Dedifferentiated amniotic fluid mesenchymal stem cell (primary cell): ENCODE measurements at regions not wholly inside any gene's neighbourhood (a gene's known extent, or its start where the extent isn't known, plus 50 kb on each side); places are given as distances from the start of the nearest gene placed in this dataset.
"Not testable (repeated sequence)": the region's sequence is repeated elsewhere in the genome, so short reads cannot be mapped to it uniquely, and the experiment has no call there.

Experiments used
- DNase-seq: peaks from one replicate; pipeline ENCODE4 v3.0.0-alpha.2; 2016; ENCODE audit errors: extremely low spot score

DNA sequence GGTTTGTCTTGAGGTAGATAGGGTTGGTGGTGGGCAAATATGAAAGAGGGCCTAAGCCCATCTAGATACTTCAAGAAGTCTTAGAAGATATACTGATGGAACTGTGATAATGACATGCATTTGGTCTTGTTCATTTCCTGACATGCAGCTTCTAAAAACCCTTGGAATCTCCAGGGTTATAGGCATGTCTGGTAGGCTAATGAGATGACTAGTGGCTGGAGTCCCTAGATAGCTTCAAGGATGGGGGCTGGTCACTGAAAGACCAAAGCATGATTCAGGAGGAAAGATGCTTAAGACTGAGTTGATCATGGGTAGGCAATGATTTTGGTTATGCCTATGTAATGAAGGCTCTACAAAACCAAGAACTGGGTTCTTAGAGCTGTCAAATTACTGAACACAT, 217.9 kb upstream of the MOCS1 start:
- no peak for DNase-seq

DNA sequence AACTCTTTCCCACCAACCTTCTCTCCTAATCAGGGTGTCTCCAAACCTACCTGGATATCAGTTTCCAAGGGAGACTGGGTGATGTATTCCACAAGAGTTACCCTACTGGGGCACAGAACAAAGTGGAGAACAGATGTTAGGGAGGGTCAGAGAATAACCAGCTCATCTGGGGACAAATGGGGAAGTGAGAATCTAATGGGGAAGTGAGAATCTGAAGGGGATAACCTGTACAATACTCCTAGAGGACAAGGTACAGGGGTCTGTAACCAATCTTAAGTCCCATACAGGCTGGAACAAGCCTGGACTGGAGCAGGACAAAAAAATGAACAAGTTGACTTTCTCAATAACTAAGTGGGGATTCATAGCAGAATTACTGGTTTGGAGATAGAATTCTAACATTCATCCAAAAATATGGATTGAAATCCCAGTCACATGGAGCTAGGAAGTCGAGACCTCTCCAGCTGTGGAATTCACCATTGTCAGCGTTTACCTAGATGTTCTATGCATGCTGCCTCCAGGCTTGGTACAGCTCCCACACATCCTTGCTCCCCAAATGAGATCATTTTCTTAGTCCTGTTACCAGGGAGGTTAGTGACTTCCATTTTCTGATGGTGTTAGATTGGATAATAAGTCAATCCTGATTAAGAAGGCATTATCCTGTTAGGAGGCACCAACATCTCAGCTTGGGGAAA, 214.8 kb upstream of the MOCS1 start:
- DNase-seq: no peak

DNA sequence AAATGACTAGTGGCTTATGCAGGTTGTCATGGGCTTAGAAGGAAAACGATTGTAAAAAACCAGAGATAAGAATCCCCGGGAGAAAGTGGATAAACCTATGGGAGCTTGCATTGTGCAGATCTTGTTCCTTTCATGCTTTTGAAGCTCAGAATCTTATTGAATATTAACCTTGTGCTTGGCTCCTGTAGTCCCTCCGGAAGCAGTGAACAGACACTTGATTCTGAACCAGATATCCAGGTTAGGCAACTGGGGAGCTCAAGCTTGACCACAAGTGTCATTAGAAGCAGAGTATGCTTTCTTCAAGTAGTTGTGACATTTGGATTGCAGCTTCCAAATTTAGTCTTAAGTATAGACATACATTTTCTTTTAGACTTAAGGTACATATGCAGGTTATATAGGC, 212.6 kb upstream of the MOCS1 start:
- DNase-seq: no peak

DNA sequence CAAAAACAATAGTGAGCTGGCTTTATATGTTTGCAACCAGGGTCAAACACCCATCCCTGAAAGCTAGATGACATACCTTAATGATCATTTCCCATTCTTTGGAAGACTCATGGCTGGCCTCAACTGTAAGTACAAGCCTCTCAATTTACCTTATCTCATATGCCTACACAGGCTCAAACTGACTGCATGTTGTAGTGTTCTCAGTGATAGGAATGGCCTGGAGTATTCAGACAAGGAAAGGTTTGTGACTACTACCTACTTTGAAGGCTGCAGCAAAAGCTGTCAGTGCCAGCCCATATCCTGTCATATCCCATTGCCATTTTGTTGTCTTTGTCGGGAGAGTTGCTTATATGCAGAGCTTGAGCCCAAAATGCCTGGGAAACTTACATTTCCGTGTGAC, 205.2 kb upstream of the MOCS1 start:
- no peak for DNase-seq

DNA sequence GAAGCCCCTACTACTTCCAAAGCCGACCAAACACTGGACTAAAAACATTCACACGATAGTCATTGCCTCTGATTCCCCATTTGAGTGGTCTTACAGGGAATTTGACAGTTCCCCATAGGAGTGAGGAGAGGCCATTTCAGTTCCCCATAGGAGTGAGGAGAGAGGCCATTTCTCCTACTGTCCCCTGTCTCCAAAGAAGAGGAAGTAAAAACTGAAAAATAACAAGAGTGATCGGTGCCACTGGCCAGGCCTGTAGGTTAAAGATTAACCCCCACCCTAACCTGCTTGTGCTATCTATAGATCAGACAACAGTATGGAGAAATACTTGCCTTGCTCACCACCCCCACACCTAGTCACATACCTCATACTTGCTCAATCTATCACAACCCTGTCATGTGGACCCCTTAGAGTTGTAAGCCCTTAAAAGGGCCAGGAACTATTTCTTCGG, 204.0 kb upstream of the MOCS1 start:
- DNase-seq: no peak

DNA sequence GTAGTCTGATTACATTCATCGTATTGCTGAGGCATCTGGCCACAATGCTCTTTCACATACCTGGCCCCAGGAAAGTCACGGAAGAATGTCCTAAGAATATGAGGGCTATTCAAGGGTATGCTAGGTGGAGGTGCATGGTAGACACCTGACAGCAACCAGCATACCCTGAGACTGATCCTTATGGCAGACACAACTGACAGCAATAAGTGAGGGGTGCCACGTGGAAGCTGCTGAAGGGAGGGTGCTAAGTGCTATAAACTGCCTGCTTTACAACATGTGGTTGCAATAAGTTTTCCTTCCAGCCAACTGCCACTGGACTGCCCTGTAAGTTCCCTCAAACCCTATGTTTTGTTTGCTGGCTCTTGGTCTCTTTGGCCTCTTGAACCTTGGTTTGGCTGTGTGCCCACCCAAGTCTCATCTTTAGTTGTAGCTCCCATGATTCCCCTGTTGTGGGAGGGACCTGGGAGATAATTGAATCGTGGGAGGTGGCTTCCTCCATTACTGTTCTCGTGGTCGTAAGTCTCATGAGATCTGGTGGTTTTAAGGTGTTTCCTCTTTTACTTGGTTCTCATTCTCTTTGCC, 201.3 kb upstream of the MOCS1 start:
- no peak for DNase-seq

DNA sequence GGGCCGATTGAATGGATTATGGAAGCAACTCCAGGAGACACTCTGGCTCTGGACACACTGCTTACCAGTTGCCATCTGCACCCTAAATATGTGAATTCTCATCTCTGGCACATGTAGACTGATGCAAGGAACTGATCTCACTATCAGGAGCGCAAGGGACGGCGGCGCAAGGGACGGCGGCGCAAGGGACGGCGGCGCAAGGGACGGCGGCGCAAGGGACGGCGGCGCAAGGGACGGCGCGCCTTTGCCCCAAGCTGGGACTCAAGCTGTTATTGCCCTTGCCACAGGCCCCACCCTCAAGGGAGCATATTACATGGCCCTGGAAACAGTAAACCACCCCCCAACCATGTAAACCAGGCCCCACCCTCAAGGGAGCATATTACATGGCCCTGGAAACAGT, 199.7 kb upstream of the MOCS1 start:
- not testable (repeated sequence) for DNase-seq

DNA sequence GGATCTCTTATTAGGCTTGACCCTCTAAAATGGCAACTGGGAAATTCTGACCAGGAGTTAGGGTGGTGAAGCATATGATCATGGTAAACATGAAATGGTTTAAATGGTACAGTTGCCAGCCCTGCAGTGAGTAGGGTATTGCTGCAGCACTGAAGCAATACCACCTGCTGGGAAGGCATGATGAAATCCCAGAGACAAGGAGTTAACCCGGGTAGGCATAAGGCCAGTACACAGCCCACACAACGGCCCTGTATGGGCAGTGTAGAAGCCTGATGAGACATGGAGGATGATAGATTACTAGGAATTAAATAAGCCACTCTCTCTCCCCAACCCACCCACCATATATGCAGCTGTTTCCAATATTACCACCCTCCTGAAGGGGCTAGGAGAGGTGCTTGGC, 197.4 kb upstream of the MOCS1 start:
- no peak for DNase-seq

DNA sequence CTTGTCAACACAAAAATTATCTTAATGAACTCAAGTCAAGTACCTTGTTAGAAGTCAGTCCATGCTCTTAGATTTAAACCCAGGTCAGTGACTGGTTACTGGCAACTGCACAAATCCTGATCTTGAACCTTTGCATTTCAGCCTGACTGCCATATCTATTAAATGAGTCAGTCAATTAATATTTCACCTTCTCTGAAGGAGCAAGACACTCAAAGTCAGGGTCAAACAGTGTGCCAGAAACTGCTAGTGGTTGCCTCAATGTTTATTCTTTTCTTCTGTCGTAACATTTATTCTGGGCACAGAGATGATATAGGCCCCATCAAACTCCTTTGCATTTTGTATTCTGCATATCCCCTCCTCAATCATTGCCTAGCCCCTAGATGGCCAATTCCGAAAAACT, 193.9 kb upstream of the MOCS1 start:
- no peak for DNase-seq

DNA sequence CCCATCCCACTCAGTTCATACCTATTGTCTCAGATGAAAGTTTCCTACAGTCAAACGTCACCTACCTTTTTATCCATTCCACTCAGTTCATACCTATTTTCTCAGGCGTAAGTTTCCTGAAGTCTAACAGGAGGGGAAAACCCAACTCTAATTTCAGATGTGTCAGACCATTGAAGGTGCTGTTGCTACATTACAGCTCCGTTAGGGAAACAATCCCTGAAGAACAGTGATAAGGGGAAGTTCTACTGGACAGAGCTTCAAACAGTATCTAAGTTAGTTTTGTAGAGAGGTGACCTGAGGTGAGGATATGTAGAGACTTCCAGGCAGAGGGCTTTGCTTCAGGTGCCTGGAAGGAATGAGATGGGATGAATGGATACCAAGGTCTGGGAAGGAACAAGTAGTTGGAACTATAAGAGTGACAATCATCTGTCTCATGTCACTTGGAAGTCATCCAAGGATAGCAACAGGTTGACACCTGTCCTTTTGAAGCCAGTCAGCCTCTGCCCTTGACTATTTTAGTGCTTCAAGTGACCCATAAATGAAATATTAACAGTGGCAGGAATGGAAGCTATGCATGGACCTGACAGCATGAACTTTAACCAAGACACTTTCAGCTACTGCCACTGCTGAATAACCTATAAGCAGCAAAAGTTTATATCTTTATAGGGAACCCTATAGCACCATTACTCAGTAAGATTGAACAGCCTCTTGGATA, 191.6 kb upstream of the MOCS1 start:
- DNase-seq: no peak

DNA sequence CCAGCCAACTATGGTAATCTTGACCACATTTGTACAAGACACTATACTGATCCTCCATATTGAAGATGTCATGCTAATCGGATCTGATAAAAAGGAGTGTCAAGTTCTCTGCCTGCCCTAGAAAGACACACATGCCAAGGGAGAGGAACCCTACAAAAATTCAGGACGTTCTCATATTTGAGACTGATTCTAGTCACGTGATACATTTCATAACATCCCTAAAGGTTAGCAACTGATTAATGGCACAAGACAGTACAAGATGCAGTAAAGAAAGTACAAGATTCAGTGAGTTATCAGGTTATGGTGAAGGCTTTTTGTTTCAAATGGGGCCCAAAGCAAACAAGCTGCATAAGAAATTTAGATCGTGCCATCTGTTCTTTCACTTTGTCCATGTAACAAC, 190.7 kb upstream of the MOCS1 start:
- no peak for DNase-seq

DNA sequence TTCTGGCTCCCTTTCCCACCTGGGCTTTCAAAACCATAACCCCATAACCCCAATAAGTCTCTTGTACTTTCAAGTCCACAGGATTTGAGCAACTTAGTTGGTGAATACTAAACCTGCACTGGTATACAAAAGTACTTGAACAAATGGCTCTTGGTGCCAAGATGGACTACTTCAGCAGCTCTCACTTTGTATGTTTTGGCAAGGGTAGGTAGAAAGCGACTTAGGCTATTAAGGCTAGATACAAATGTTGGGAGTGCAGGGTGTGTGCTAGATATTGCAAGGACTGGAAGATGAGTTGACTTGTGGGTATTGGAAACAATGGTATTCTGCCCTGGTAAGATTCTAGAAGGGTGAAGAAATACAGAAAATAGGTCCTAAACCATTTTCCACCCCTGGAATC, 182.6 kb upstream of the MOCS1 start:
- no peak for DNase-seq

DNA sequence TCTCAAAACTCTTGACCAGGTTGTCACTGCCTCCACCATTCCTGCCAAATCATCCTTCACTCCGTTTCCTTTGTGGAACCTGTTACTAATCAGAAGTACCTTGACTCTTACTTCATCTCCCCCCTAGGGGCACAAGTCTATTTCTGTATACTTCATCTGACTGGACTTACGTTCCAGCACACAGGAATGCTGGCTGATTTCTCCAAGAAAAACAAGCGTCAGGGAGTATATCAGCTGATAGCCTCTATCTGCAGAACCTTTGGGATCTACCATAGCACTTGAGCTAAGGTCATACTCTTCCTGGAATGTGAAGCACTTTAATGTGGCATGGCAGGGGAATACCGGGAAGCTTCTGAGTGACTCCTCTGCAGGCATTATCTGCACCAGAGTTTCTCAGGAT, 178.1 kb upstream of the MOCS1 start:
- DNase-seq: no peak

DNA sequence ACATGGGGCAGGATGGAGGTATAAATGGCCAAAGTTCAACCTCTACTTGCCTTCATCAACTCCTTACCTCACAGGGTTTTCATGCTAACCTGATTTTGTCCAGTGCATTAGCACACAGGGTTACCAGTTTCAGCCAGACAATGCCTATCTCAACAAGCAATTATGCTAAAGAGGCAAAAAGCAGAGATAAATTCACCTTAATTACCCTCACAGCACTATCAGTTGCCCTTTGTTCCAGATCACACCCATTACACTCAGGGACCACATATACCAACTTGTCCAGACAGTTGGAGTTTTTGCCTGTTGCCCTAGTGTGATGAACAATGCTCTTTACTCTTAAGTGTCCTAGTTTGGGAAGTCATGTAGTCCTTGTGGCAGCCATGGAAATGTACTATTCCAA, 174.5 kb upstream of the MOCS1 start:
- DNase-seq: no peak

DNA sequence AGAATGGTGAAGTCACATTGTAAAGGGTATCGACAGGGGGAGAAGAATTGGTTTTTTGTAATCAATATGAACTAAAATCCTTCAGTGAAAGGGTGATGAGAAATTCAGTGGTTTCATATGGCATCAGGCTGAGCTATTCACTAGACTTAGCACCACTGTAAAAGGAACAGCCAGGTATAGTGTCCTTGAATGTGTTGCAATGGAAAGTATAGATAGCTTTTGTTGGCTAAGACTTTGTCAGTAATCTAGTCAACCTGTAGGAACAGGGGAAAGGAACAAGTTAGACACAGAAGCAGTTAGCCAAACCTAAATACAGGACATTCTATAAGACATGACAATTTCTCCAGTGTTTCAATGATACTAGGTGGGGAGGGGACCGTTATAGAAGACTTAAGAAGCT, 172.6 kb upstream of the MOCS1 start:
- no peak for DNase-seq

DNA sequence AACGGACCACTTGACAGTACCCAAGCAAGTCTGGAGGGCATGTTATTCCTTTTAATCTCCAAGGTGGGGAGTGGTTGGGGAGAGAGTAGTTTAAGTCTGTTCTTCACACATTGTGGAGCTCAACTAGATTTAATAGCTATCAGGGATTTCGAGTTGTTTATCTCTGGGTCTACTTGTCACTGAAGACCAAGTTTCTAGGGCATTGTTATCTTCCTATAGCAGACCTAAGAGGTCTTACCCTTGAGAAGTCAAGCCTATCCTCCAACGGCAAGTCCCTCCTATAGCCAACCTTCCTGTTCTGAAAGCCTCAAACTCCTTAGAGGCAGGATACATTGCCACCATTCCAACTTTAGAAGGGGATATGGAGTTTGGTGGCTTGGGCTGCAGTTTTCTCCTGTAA, 164.5 kb upstream of the MOCS1 start:
- no peak for DNase-seq

DNA sequence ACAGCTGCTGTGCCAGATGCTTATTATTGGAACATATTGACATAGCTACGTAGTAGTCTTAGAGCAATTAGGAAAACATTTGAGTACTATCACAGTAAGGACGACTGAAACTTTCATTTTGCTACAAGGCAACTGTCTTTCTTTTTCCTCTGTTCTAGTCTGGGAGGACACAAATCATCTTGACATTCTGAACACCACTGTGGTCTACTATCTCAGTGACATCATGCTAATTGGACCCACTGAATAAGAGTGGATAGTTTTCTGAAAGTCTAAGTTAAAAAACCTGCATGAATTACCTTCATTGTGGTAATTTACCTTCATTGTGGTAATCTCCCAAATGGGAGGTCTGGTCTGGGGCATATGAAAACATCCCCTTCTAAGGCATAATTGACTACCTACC, 163.3 kb upstream of the MOCS1 start:
- DNase-seq: no peak

DNA sequence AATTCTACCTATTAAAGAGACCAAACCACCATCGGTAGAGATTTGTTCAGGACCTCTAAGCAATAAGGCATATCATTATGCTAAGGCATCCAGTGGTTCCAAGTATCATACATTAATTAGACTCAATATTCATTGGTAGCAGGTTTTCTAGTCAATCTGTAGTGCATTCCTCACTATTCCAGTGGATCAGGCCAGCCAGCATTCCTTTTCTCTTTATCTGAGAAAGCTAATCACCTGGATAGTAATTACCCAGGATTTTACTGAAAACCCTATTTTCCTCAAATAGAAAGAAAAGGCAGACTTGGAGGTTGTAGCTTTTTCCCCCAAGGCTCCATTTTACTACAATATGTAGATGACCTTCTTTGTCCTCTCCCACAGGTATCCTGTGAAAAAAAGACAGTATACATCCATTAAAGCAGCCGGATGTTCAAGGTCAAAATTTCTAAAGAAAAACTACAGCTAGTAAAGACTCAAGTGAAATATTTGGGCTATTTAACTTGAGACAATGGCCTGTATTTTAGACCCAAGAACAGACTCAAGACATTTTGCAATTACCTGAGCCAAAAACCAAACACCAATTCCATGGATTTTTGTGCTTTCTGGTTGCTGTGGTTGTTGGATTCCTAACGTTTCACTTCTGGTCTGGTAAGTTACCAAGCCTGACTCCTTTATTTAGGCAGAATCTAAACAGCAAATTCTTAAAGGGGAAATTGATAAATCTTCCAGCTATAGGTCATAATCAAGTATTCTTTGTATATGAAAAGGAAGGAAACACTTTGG, 149.1 kb upstream of the MOCS1 start:
- DNase-seq: no peak

DNA sequence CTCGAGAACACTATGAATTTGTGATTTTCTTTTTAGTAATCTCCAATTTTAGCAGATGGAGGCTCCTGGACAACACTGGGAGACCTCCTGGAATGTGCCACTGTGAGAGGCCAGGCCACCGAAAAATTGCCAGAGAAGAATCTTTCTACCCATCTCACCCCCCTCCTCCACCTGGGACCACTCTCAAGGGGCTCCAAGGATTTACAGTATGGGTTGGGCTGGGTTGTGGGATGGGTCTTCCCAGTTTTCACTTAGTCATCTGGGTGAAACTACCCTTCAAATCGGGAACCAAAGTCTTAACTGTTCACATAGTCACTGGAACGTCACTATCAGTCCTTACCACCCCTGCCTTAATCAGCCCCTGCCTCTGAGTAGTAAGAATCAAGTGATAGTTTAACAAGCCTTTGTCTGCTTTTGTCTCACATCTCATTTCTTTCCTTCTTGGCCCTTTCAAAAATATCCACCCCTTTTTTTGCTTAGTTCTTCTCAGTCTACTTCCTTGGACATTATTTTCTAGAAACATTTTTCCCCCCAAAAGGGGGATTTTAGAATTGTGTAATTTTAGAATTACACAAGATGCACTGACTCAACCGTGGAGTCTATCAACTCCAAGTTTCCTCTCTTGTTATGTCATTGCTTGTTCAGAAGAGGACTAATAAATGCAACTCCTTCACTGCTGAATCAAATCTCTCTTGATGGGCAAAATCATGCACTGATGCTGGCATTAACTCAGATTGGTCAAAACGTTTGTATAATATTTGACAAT, 148.2 kb upstream of the MOCS1 start:
- no peak for DNase-seq

DNA sequence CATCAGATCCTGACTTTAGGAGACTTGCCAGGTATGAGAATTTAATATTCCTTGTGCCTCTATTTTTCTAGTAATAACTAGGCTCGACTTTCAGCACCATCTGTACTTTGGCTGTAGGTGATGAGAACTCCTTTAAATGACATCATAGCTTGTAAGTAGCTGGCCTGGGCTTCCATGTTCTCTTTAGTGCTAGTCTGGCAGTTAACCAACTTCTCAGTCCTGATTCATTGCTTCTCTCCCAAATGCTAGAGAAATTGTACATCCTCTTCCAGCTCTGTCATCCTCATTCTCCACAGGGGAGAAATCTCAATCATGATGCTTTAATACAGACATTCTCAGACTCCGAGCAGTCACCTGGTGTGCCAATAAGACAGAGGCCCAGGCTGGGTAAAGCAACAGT, 143.5 kb upstream of the MOCS1 start:
- DNase-seq: no peak

DNA sequence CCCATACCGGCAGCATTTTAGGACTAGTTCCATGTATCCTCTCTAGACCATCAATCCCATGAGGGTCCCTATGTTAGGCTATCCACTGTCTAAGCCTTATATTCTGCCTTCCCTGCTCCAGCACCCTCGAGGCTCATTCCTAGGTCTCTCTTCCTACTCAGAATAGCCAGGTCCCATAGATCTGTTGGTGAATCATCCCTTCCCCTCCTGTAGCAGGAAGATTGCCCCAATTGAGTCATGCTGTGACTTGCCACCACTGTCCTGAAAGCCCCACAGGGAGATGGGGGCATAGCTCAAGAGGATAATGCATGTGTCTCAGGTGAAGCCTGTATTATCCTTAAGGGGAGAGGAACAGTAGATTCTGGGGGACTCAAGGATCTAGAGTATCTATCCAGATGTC, 143.1 kb upstream of the MOCS1 start:
- DNase-seq: no peak

DNA sequence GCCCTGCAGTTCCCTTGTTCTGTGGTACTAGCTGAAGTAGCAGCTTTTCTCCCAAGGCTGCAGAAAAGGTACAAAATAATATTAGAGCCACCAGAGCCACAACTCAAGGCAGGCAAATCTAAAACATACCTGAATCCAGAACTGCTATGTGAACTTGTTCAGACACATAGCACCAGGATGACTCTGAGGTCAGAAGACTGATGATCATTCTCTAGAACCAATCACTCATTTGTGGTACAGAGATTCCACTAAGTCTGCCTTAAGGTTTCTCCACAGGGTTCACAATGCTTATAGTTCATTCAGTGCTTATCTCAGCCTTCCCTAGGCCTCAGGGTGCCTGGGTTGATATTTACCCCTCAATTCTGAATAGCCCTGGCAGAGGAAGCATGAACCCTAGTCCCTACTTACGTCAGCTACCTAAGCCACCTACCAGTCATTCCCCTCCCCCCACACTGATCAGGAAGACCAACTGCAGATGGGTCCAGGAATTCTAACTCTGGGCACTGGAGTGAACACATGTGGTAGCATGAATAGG, 140.9 kb upstream of the MOCS1 start:
- no peak for DNase-seq
